ENCODE measurements at regions not wholly inside any gene's neighbourhood (a gene's known extent, or its start where the extent isn't known, plus 50 kb on each side); places are given as distances from the start of the nearest gene placed in this dataset.

DNA sequence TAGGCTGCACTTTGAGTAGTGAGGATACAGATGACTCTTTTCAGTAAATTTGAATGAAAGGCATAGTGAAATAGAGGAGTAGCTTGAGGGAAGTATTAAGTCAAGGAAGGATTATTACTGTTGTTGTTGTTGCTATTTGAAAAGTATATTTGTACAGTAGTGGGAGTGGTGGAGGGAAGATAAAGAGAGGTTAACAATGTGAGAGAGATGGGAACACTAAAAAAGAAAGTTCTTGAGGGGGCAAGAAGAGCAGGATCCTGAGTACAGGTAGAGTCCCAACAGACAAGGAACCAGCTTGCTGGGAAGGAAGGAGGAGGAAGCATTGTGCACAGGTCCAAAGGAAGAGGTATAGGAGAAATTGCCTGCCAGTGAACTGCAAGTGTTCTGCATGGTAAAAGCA lies 75.6 kb upstream of the GOLGA8B start:
- Histone ChIP-seq H3K4me1 (replicated peaks in 1 of 2; ENCODE audit: control insufficient read depth in 2 of 2, insufficient read depth in 2 of 2, low read length in 2 of 2) (peaks cover 12 to 34% of the 10 kb centered on the region in 2 experiments), H3K36me3 (ENCODE audit: control insufficient read depth, insufficient read depth, low read length) (peaks cover 17% of the 10 kb centered on the region), H4K20me1 (replicated peaks; ENCODE audit: control insufficient read depth, insufficient read depth, low read length) (no peaks in the 10 kb centered on the region), H3K4me3 (peak overlapping the region; percentile 47), H2AFZ (ENCODE audit: low read depth, low read length) (no peak overlapping the region), H3K9ac (ENCODE audit: insufficient read depth in 1 of 2, low read depth in 2 of 2, low read length in 2 of 2) (peak overlapping the region; percentile 66 to 73; a peak in 3 of 4 replicates), H3K9me3 (replicated peaks; ENCODE audit: control insufficient read depth, insufficient read depth, low read depth, low read length) (no peaks in the 10 kb centered on the region), H3K79me2 (ENCODE audit: control insufficient read depth, insufficient read depth, low read length) (peaks cover 83% of the 10 kb centered on the region), H3K27ac (ENCODE audit: extremely low read depth, low read depth, low read length) (peak overlapping the region; percentile 70), H3K4me2 (ENCODE audit: insufficient read depth, low read length) (peak overlapping the region; percentile 80), H3K9me1 (ENCODE audit: control insufficient read depth, insufficient read depth, low read length) (no peaks in the 10 kb centered on the region), H3K27me3 (ENCODE audit: control insufficient read depth in 2 of 2, insufficient read depth in 2 of 2, low read length in 2 of 2) (no peaks in the 10 kb centered on the region)
- FAIRE-seq: no peak
- in situ Hi-C loops (cut with MboI) (no loop called here), intact Hi-C loops (cut with micrococcal nuclease) (no loop called here)
- DNase-seq (ENCODE audit: extremely low read depth in 1 of 4, low spot score in 3 of 4): no peak
- ATAC-seq: no peak
- POLR2A ChIA-PET: interaction anchor here (0.7 to 1.2 kb wide), 2 partner anchors 55 to 76 kb away, joined by 3 read pairs; no protein-coding TSS in a partner anchor
- CTCF ChIA-PET (ENCODE audit: low intra/inter-chr PET ratio): no interaction called here
- no TSS peak for BruUV-seq (replicated peaks)
- TF ChIP-seq MLLT1 (IDR thresholded peaks at IDR 0.05) (peak in 1 of 2 experiments; percentile 72; a peak in 2 of 4 replicates), RNF2 (IDR thresholded peaks at IDR 0.05) (no peak), ZNF311 (CRISPR knock-in tag; IDR thresholded peaks at IDR 0.05) (no peak), LARP7 (IDR thresholded peaks at IDR 0.05) (peak; percentile 65), ZNF253 (CRISPR knock-in tag; conservative IDR thresholded peaks at IDR 0.05) (no peak), SUPT5H (IDR thresholded peaks at IDR 0.05) (peak; percentile 26; the same call in 1 of the 2 replicates), FOXJ2 (tag; IDR thresholded peaks at IDR 0.05) (no peak), CTBP1 (IDR thresholded peaks at IDR 0.05; ENCODE audit: borderline replicate concordance) (no peak), ELK3 (CRISPR knock-in tag; IDR thresholded peaks at IDR 0.05) (no peak), ZNF384 (IDR thresholded peaks at IDR 0.05; ENCODE audit: low read depth, low read length) (no peak), TBL1XR1 (IDR thresholded peaks at IDR 0.05; ENCODE audit: low read length in 2 of 2) (no peak), CBFB (CRISPR knock-in tag; IDR thresholded peaks at IDR 0.05) (no peak), RAD21 (CRISPR knock-in tag; conservative IDR thresholded peaks at IDR 0.05 in 1 of 2, IDR thresholded peaks at IDR 0.05 in 1 of 2) (no peak), KLF1 (tag; IDR thresholded peaks at IDR 0.05) (no peak), MECOM (CRISPR knock-in tag; IDR thresholded peaks at IDR 0.05) (no peak), TCF7L2 (IDR thresholded peaks at IDR 0.05; ENCODE audit: low read depth, low read length) (no peak)
- TF ChIP-seq, protein P1, sequence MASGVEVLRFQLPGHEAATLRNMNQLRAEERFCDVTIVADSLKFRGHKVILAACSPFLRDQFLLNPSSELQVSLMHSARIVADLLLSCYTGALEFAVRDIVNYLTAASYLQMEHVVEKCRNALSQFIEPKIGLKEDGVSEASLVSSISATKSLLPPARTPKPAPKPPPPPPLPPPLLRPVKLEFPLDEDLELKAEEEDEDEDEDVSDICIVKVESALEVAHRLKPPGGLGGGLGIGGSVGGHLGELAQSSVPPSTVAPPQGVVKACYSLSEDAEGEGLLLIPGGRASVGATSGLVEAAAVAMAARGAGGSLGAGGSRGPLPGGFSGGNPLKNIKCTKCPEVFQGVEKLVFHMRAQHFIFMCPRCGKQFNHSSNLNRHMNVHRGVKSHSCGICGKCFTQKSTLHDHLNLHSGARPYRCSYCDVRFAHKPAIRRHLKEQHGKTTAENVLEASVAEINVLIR (CRISPR knock-in tag; IDR thresholded peaks at IDR 0.05): no peak
- TF ChIP-seq, protein P2, sequence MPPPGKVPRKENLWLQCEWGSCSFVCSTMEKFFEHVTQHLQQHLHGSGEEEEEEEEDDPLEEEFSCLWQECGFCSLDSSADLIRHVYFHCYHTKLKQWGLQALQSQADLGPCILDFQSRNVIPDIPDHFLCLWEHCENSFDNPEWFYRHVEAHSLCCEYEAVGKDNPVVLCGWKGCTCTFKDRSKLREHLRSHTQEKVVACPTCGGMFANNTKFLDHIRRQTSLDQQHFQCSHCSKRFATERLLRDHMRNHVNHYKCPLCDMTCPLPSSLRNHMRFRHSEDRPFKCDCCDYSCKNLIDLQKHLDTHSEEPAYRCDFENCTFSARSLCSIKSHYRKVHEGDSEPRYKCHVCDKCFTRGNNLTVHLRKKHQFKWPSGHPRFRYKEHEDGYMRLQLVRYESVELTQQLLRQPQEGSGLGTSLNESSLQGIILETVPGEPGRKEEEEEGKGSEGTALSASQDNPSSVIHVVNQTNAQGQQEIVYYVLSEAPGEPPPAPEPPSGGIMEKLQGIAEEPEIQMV (tag; conservative IDR thresholded peaks at IDR 0.05; ENCODE audit: low read depth): no peak
- TF ChIP-seq, protein P3, sequence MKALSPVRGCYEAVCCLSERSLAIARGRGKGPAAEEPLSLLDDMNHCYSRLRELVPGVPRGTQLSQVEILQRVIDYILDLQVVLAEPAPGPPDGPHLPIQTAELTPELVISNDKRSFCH (CRISPR knock-in tag; IDR thresholded peaks at IDR 0.05): no peak
- TF ChIP-seq, protein P3 (tag; IDR thresholded peaks at IDR 0.05): no peak
